Fibroblast of peridontal ligament (primary cell): ENCODE measurements at regions not wholly inside any gene's neighbourhood (a gene's known extent, or its start where the extent isn't known, plus 50 kb on each side); places are given as distances from the start of the nearest gene placed in this dataset.

ENCODE experiments used
- DNase-seq: peaks from one replicate; pipeline ENCODE4 v3.0.0-alpha.2; 2010; ENCODE audit errors: extremely low read depth

- no peak for DNase-seq
Measured at GRCh38 chr1:60374537-60374936, 301.0 kb upstream of the C1orf87 start.

DNA sequence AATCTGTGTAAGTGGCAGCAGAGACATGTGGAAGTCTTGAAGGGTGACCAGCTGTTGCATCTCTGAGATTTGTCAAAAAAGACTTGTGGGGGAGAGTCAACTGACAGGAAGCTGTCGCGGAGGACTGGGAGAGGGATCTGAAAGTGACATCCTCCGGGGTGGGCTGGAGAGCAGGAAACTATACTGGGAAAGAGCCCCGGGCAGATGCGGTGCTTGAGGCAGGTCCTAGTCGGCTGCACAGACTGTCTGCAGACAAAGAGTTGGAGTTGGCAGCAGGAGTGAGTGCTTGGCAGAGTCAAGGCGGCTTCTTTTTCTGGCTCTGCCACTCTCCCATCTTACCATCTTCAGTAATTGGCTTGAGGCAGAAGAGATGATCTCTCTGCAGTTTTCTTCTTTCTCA is 294.0 kb upstream of the C1orf87 start:
- no peak for DNase-seq

GRCh38 chr1:60359431-60359830 is 285.9 kb upstream of the C1orf87 start:
- peak; percentile 13 for DNase-seq

DNA sequence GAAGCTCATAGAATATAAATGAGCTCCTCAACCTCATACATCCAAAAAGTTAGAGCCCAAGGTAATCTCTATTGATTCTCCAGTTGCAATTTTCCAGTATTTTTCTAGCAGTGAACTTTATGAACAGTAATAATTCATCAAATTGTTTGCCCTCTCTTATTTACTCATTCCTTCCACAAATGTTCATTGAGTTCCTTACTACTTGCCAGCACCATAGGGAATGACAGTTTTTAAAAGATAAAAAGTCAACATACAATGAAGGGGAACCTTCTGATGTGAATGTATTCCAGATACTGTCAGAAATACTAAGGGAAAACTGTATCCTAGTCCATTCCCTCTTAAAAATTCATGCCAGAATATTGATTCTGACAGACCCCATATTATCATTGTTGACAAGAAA is 277.0 kb upstream of the C1orf87 start:
- DNase-seq: no peak

- no peak for DNase-seq
Measured at GRCh38 chr1:60348884-60349283, 275.3 kb upstream of the C1orf87 start.

GRCh38 chr1:60345621-60346020 is 272.1 kb upstream of the C1orf87 start:
- peak; percentile 45 for DNase-seq

DNA sequence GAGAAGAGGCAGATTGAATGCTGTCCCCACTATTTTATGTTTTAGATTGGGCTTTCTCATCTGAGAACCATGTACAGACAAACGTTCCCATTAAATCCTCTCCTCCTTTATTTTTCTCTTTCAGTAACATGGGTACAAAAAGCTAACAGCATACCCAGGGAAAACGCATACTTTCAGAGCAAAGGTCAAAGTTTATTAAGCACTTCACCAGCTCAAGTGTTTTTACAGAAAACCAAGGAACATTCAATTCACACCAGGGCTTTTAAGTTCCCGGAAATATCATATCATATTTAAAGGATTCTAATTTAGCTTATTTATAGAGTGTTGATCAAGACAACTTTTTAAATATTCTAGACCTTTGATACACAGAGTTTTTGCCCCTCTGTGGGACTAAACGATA is 271.5 kb upstream of the C1orf87 start:
- no peak for DNase-seq

- DNase-seq: no peak
Measured at GRCh38 chr1:60343736-60344135, 270.2 kb upstream of the C1orf87 start.

- DNase-seq: no peak
Measured at GRCh38 chr1:60342569-60342968, 269.0 kb upstream of the C1orf87 start.

GRCh38 chr1:60341274-60341673 is 267.7 kb upstream of the C1orf87 start:
- no peak for DNase-seq

DNA sequence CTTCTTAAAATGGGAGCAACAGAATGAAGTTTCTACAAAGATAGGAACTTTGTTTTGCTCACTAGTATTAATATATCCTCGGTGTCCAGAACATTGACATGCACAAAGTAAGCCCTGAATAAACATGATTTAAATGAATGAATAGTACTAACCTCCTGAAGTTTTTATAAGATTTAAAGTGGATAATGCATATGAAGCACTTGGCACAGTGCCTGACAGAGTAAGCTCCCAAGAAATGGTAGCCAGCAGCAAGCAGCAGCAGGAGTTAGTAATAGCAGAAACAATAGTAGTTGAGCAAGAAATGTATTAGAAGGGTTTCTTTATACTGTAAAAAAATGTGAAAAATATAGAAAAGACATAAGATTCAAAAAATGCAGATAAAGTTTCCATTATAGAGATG is 258.1 kb upstream of the C1orf87 start:
- no peak for DNase-seq

DNA sequence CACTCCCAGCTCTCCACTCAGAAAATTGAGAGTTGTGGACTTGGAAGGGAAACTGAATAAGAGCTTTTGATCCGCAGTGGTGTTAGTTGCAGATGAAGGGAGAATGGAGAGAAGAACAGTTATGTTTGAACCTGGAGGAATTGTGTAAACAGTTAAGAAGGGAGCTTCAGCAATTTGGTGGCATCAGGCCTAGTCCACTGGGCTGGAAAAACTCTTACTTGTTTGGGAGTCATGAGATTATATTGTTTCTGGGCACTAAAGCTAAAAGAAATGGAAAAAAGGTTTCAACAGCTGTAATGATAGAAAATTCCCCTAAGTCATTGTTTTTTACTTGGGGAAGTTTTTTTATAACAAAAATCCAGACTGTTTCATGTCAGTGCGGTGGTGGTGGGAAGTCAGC is 256.1 kb upstream of the C1orf87 start:
- no peak for DNase-seq

- DNase-seq: no peak
Measured at GRCh38 chr1:60311838-60312237, 238.3 kb upstream of the C1orf87 start.

DNA sequence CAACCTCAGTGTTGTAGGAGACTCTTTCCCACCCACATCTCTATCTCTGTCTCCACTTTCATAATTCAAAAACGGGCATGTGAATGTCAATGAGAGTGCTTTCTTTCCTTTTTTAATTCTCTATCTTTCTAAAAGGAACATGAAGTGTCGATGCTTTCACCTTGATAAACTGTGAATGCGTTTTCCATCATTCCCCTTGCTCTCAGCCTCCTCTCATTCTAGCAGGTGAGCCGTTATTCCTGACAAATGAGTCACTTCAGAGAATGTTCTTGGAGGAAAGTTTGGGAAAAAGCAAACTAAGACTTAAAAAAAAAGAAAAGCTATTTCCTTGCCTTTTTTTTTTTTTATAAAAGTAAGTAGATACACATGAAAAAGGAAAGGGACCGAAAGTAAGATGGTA is 226.0 kb upstream of the C1orf87 start:
- DNase-seq: no peak

- DNase-seq: no peak
Measured at GRCh38 chr1:60298290-60298689, 224.7 kb upstream of the C1orf87 start.

DNA sequence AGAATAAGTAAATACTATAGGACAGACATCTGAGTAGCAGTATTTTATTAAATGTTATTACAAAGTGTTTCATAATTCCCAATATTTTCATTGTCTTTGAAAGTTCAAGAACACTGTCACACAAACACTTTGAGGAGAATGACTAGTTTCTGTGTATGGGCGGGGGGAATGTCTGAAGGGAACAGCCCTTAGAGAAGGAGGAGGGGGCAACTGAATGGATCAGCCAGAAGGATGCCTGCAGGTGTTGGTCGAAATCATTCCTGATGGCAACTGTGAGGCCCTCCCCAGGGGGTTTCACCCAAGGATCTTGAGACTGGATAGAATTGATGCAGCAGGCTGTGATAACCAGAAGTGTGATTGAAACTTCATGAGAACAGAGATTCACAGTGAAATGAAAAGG is 223.2 kb upstream of the C1orf87 start:
- no peak for DNase-seq

GRCh38 chr1:60292140-60292539 is 218.6 kb upstream of the C1orf87 start:
- DNase-seq: no peak

GRCh38 chr1:60290393-60290792 is 216.8 kb upstream of the C1orf87 start:
- no peak for DNase-seq

DNA sequence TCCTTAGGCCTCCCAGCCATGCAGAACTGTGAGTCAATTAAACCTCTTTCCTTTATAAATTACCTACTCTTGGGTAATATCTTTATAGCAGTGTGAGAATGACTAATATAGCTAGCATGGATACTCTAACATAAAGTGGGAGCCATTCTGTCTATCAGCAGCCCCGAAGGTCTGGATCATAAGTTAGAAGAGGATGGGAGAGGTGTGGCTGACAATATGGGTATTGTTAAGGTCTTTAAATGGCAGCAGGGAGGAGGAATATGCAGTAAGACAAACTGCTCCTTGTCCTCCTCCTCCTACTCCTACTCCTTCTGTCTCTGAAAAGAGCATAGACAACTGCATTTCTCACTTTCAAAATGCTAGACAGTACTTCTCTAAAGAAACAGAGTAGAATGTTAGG is 214.0 kb upstream of the C1orf87 start:
- DNase-seq: no peak

GRCh38 chr1:60283690-60284089 is 210.1 kb upstream of the C1orf87 start:
- peak; percentile 29 for DNase-seq

- peak; percentile 80 for DNase-seq
Measured at GRCh38 chr1:60281360-60281932, 207.9 kb upstream of the C1orf87 start.

DNA sequence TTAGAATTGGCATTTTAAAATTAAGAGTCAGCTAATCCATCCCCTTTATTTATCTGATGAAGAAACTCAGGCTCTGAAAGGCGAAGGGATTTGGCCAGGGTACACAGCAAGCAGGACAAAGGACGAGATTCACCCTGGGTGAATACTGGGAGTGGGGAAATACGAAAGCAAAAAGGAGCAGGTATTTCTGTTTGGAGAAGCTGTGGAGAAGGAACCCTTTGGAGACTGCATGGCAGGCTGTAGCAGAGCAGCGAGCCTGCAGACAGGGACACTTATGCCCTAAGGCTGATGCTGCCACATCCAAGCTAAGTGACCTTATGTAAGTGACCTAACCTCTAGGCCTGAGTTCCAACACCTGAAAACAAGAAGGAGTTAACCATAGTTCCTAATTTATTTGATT is 207.2 kb upstream of the C1orf87 start:
- DNase-seq: no peak

- DNase-seq: peak; percentile 59
Measured at GRCh38 chr1:60280256-60280655, 206.7 kb upstream of the C1orf87 start.

DNA sequence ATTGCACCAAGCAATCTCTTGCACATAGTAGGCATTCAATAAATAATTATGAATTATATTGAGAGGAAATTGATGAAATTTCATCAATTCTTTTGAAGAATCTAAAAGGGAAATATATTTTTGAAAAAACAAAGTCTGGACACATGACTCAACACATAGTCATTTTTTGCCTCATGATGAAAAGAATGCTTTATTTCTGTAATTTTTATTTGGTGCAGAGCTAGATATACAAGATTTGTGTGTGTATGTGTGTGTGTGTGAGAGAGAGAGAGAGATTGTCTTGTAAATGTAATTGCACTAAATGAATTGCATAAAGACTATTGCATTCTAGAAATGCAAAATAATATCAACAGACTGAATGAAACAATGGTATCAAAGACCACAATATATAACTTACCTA is 206.2 kb upstream of the C1orf87 start:
- DNase-seq: peak; percentile 73

- no peak for DNase-seq
Measured at GRCh38 chr1:60277269-60277668, 203.7 kb upstream of the C1orf87 start.
